ENCODE measurements at regions not wholly inside any gene's neighbourhood (a gene's known extent, or its start where the extent isn't known, plus 50 kb on each side); places are given as distances from the start of the nearest gene placed in this dataset.

DNA sequence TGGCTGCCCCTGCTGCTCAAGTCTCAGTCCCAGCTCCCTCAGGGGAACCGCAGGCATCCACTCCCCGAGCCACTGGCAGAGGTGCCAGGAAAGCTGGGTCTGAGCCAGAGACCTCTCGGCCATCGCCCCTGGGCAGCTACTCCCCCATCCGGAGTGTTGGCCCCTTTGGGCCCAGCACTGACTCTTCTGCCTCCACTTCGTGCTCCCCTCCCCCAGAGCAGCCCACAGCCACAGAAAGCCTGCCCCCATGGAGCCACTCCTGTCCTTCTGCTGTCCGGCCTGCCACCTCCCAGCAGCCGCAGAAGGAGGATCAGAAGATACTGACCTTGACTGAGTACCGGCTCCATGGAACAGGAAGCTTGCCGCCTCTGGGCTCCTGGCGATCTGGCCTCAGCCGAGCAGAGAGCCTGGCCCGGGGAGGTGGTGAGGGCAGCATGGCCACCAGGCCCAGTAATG lies 49.8 kb upstream of the TESK1 start:
- ChIA-PET POLR2A (no interaction called here), CTCF (interaction anchor here (1.0 to 4.3 kb wide), 10 partner anchors 12 to 441 kb away, joined by 3 to 89 read pairs (median 10); no protein-coding TSS in a partner anchor)
- 0 out of 2 replicates have a peak, but pooled peaks cover 3% of the 10 kb centered on the region for H3K4me1 ChIP-seq (ENCODE audit: control insufficient read depth, insufficient read depth, low read length)
- no peak for TF ChIP-seq ZNF549 (tag by site-specific recombination; IDR thresholded peaks at IDR 0.05)
- no peak for TF ChIP-seq KLF9 (tag by site-specific recombination; IDR thresholded peaks at IDR 0.05; ENCODE audit: low read depth)
- TF ChIP-seq ZNF174 (tag by site-specific recombination; IDR thresholded peaks at IDR 0.05) = no peak
- no peak for TF ChIP-seq SETDB1 (IDR thresholded peaks at IDR 0.05; ENCODE audit: insufficient read length, low read length)
- TF ChIP-seq KLF8 (tag by site-specific recombination; IDR thresholded peaks at IDR 0.05) = no peak
- H3K9me3 ChIP-seq (ENCODE audit: control insufficient read depth, insufficient read depth, low read depth, low read length) = no peaks in the 10 kb centered on the region
- peaks cover 0 to 37% of the 10 kb centered on the region in 2 experiments; a peak in 1 of 3 replicates for H3K36me3 ChIP-seq (ENCODE audit: control insufficient read depth in 2 of 2, insufficient read depth in 1 of 2, low read length in 2 of 2)
- no peak overlapping the region for H3K4me3 ChIP-seq (ENCODE audit: low read depth, low read length)
- H3K27ac ChIP-seq (ENCODE audit: extremely low read depth, low read depth, low read length) = no peak overlapping the region
